Esophagus squamous epithelium (tissue), 5 donors: ENCODE measurements at regions not wholly inside any gene's neighbourhood (a gene's known extent, or its start where the extent isn't known, plus 50 kb on each side); places are given as distances from the start of the nearest gene placed in this dataset.

Experiments used
- DNase-seq: peaks from one replicate; lab custom pipeline; 2025; lab: John Stamatoyannopoulos, UW
- H3K27ac ChIP-seq, 4 donors: fragments of 200-600 bp; sonication (generic); one replicate each; pipeline ENCODE4 v1.5.1; 2016 to 2019; ENCODE audit warnings: mild to moderate bottlenecking in 1 of 4
- H3K27me3 ChIP-seq, 4 donors: fragments of 200-600 bp; sonication (generic); 1 replicate in 3 of 4; 2 replicates in 1 of 4; pipeline versions ENCODE4 v1.5.1 to v1.6.0; 2017 to 2021; ENCODE audit warnings: antibody characterized with exemption in 1 of 4
- H3K36me3 ChIP-seq, 3 donors: fragments of 200-600 bp; sonication (generic); one replicate each; pipeline ENCODE4 v1.5.1; 2016 to 2019
- H3K4me1 ChIP-seq, 3 donors: fragments of 200-600 bp; sonication (generic); one replicate each; pipeline ENCODE4 v1.5.1; 2017 to 2019
- H3K4me3 ChIP-seq, 4 donors: fragments of 200-600 bp; sonication (generic); 1 replicate in 3 of 4; 2 replicates in 1 of 4; pipeline ENCODE4 v1.5.1; 2016 to 2019; ENCODE audit warnings: mild to moderate bottlenecking in 2 of 4, moderate library complexity in 1 of 4
- H3K9me3 ChIP-seq, 3 donors: fragments of 200-600 bp; sonication (generic); one replicate each; pipeline ENCODE4 v1.5.1; 2016 to 2019
- CTCF ChIP-seq, 6 experiments: fragments of 450-650 bp in 4 of 6; fragments of 200-600 bp in 2 of 6; sonication (generic) in 2 of 6; IDR thresholded peaks; one replicate each; pipeline ENCODE4 v1.5.1; 2016 to 2019; ENCODE audit warnings: antibody characterized with exemption in 6 of 6, mild to moderate bottlenecking in 4 of 6, moderate library complexity in 4 of 6
- POLR2A ChIP-seq, 4 donors: fragments of 450-650 bp; IDR thresholded peaks; one replicate each; pipeline ENCODE4 v1.6.1; 2017; ENCODE audit warnings: antibody characterized with exemption in 4 of 4, mild to moderate bottlenecking in 4 of 4, moderate library complexity in 3 of 4
- WGBS, 2 donors: methylation state at CpG; one replicate each; pipeline ENCODE4 v1.1.5; 2018; 5-methylcytosine and 5-hydroxymethylcytosine counted together
- intact Hi-C: fragments of 100-400 bp; cut with DNase I; formaldehyde crosslinking; loops from one replicate; pipeline ENCODE4 v1.15.0; 2022
- donor health status: DM: yes; HTN: yes; CAD: no.

DNA sequence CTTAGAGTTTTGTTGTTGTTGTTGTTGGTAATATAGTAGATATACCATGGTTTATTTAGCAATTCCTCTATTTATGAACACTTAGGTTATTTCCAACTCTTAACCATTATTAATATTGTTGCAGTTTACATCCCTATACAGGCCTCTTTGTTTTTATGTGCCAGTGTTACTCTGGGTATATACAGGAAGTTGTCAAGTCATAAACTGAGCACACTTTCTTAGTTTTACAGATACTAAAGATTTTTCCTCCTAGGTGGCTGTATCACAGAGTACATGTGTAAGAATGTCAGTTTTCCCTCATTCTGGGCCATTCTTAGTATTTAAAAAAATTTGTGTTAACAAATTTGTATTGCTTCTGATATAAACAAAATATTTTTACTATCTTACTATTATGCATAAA lies 128.4 kb downstream of the ARL4A start:
- TF ChIP-seq CTCF (IDR thresholded peaks at IDR 0.05) (no peak), POLR2A (IDR thresholded peaks at IDR 0.05) (no peak)
- intact Hi-C loops: no loop called here
- H3K36me3 ChIP-seq: no peaks in the 10 kb centered on the region
- H3K27ac ChIP-seq: peak overlapping the region in 2 of 4 donors; percentile 80 to 88
- no peak overlapping the region for H3K4me3 ChIP-seq
- H3K9me3 ChIP-seq: no peaks in the 10 kb centered on the region
- H3K4me1 ChIP-seq: peaks cover 0 to 23% (median 5%) of the 10 kb centered on the region in 3 donors
- no peaks in the 10 kb centered on the region for H3K27me3 ChIP-seq
- DNase-seq: no peak

DNA sequence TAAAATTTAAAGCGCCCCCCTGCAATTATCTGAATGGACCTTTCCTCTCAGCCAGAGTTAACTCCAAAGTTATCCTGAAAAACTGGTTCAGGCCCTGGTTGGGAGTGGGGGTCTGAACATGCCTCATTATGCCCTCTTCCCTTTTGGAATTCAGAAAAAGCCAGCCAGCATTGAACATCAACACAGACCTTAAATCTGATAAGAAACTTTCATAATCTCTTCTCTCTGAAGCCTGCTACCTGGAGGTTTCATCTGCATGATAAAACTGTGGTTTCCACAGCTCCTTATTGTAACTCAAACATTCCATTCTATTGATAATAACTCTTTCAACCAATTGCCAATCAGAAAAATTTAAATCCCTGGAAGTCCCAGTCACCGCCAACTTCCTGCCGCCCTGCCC lies 133.3 kb downstream of the ARL4A start:
- intact Hi-C loops: no loop called here
- TF ChIP-seq CTCF (IDR thresholded peaks at IDR 0.05): no peak
- no peak for TF ChIP-seq POLR2A (IDR thresholded peaks at IDR 0.05)
- Histone ChIP-seq H3K27ac (no peak overlapping the region), H3K4me3 (no peak overlapping the region), H3K36me3 (no peaks in the 10 kb centered on the region), H3K9me3 (no peaks in the 10 kb centered on the region), H3K4me1 (no peaks in the 10 kb centered on the region), H3K27me3 (no peaks in the 10 kb centered on the region)
- DNase-seq: no peak
- whole genome bisulfite sequencing, 2 donors: 77 to 94% methylated on average over 3 of the region's 3 CpGs

DNA sequence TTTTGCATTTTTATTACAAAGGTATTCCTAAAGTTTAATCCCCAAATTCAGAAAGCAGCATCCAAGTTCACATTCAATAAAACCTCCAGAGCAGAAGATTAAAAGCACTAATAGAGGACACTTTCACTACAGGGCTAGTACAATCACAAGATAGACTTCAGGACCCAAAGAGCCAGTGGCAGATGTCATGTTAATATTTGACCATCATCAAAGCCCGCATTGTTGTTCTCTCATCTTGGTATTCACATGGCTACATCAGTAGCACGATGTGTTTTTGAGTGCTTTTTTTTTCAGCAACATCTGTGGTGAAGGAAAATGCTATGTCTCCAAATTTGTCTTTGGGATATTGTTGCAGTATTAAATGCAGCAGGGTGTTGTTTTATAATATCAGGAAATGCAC lies 134.3 kb downstream of the ARL4A start:
- no peaks in the 10 kb centered on the region for H3K4me1 ChIP-seq
- intact Hi-C loops: no loop called here
- DNase-seq: no peak
- no peaks in the 10 kb centered on the region for H3K9me3 ChIP-seq
- no peak overlapping the region for H3K4me3 ChIP-seq
- no peak overlapping the region for H3K27ac ChIP-seq
- H3K27me3 ChIP-seq: no peaks in the 10 kb centered on the region
- no peak for TF ChIP-seq CTCF (IDR thresholded peaks at IDR 0.05)
- TF ChIP-seq POLR2A (IDR thresholded peaks at IDR 0.05): no peak
- no peaks in the 10 kb centered on the region for H3K36me3 ChIP-seq
- WGBS, 2 donors: 61 to 73% methylated on average over 2 of the region's 2 CpGs

GRCh38 chr7:12826079-12826478 lies 138.6 kb downstream of the ARL4A start:
- intact Hi-C loops: no loop called here
- H3K4me3 ChIP-seq: no peak overlapping the region
- no peak overlapping the region for H3K27ac ChIP-seq
- no peaks in the 10 kb centered on the region for H3K9me3 ChIP-seq
- no peak for DNase-seq
- 67 to 80% methylated on average over 1 of the region's 1 CpG for WGBS, 2 donors
- no peaks in the 10 kb centered on the region for H3K36me3 ChIP-seq
- peaks cover 0 to 11% (median 3%) of the 10 kb centered on the region in 3 donors for H3K4me1 ChIP-seq
- TF ChIP-seq CTCF (IDR thresholded peaks at IDR 0.05): no peak
- TF ChIP-seq POLR2A (IDR thresholded peaks at IDR 0.05): no peak
- no peaks in the 10 kb centered on the region for H3K27me3 ChIP-seq

GRCh38 chr7:12827219-12827821 lies 139.9 kb downstream of the ARL4A start:
- intact Hi-C loops: no loop called here
- peak overlapping the region in 2 of 4 donors; percentile 60 to 73 for H3K27ac ChIP-seq
- H3K4me3 ChIP-seq: no peak overlapping the region
- peaks cover 0 to 11% (median 3%) of the 10 kb centered on the region in 3 donors for H3K4me1 ChIP-seq
- no peaks in the 10 kb centered on the region for H3K27me3 ChIP-seq
- 81 to 82% methylated on average over 4 of the region's 4 CpGs for WGBS, 2 donors
- no peak for DNase-seq
- no peaks in the 10 kb centered on the region for H3K36me3 ChIP-seq
- H3K9me3 ChIP-seq: no peaks in the 10 kb centered on the region
- TF ChIP-seq CTCF (IDR thresholded peaks at IDR 0.05) (no peak), POLR2A (IDR thresholded peaks at IDR 0.05) (no peak)
